Upper lobe of right lung (tissue), 1 donor: ENCODE measurements at regions not wholly inside any gene's neighbourhood (a gene's known extent, or its start where the extent isn't known, plus 50 kb on each side); places are given as distances from the start of the nearest gene placed in this dataset.
A peak's percentile ranks its signal among the peaks of the same experiment; 100 is the strongest.

Experiments
- ATAC-seq: fragments of 200-7000 bp; cut with Tn5 transposase; one replicate; pipeline ENCODE4 v1.9.1; 2020; ENCODE audit warnings: mild to moderate bottlenecking, moderate library complexity
- DNase-seq: peaks from one replicate; pipeline ENCODE4 v3.0.0-alpha.2; 2020
- H3K27ac ChIP-seq: fragments of 200-600 bp; one replicate; pipeline ENCODE4 v1.8.0; 2022
- H3K27me3 ChIP-seq: fragments of 200-600 bp; one replicate; pipeline ENCODE4 v1.8.0; 2022; ENCODE audit warnings: mild to moderate bottlenecking
- H3K36me3 ChIP-seq: fragments of 200-600 bp; one replicate; pipeline ENCODE4 v1.8.0; 2022
- H3K4me1 ChIP-seq: fragments of 200-600 bp; one replicate; pipeline ENCODE4 v1.8.0; 2022
- H3K4me3 ChIP-seq: fragments of 200-600 bp; one replicate; pipeline ENCODE4 v1.8.0; 2022; ENCODE audit warnings: mild to moderate bottlenecking
- H3K9me3 ChIP-seq: fragments of 200-600 bp; one replicate; pipeline ENCODE4 v1.8.0; 2022
- intact Hi-C: fragments of 100-400 bp; cut with DNase I; formaldehyde crosslinking; loops from one replicate; pipeline ENCODE4 v1.11.0; 2022
- TF ChIP-seq, protein P1 (sequence below): fragments of 200-600 bp; IDR thresholded peaks from one replicate; pipeline ENCODE4 v1.8.0; 2022; ENCODE audit warnings: antibody characterized with exemption
- donor health status: DM: no; HTN: yes; CAD: no; lungs with severe emphysema.

DNA sequence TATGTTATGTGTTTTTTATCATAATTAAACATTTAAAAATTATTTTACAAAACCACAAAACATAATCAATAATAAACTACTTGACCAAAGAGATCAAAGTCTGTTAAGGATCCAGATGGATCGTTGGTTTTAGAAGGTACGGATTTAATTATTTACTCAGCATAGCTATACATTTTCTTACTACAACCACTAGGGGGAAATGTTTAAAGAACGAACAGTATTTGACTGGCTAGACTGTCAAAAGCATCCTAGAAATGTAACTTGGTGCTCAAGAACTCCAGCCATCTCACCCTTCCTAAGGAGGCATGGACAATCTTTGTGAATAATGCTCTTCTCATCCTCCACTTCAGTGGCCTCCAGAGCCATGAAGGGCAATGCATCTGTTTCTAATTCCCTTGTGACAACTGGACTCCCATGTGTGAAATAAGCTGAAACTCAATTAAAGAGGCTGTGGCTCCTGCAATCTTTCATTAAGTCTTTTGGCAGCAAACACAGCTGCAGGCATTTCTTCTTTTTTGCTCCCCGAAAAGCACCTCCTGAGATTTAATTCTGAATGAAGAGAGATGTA is 94.7 kb upstream of the TUSC7 start:
- Histone ChIP-seq H3K27me3 (no peaks in the 10 kb centered on the region), H3K4me3 (no peak overlapping the region), H3K9me3 (no peaks in the 10 kb centered on the region), H3K4me1 (no peaks in the 10 kb centered on the region), H3K36me3 (no peaks in the 10 kb centered on the region), H3K27ac (no peak overlapping the region)
- no peak for ATAC-seq
- DNase-seq: no peak
- TF ChIP-seq, protein P1, sequence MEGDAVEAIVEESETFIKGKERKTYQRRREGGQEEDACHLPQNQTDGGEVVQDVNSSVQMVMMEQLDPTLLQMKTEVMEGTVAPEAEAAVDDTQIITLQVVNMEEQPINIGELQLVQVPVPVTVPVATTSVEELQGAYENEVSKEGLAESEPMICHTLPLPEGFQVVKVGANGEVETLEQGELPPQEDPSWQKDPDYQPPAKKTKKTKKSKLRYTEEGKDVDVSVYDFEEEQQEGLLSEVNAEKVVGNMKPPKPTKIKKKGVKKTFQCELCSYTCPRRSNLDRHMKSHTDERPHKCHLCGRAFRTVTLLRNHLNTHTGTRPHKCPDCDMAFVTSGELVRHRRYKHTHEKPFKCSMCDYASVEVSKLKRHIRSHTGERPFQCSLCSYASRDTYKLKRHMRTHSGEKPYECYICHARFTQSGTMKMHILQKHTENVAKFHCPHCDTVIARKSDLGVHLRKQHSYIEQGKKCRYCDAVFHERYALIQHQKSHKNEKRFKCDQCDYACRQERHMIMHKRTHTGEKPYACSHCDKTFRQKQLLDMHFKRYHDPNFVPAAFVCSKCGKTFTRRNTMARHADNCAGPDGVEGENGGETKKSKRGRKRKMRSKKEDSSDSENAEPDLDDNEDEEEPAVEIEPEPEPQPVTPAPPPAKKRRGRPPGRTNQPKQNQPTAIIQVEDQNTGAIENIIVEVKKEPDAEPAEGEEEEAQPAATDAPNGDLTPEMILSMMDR: peak; percentile 33
- intact Hi-C loops: no loop called here

GRCh38 chr3:116618138-116618537 is 91.4 kb upstream of the TUSC7 start:
- intact Hi-C loops: no loop called here
- Histone ChIP-seq H3K27me3 (no peaks in the 10 kb centered on the region), H3K4me1 (no peaks in the 10 kb centered on the region), H3K4me3 (no peak overlapping the region), H3K9me3 (no peaks in the 10 kb centered on the region), H3K36me3 (no peaks in the 10 kb centered on the region), H3K27ac (no peak overlapping the region)
- TF ChIP-seq, protein P1: no peak
- no peak for DNase-seq
- no peak for ATAC-seq

GRCh38 chr3:116618930-116619329 is 90.6 kb upstream of the TUSC7 start:
- H3K36me3 ChIP-seq: no peaks in the 10 kb centered on the region
- no peak overlapping the region for H3K4me3 ChIP-seq
- intact Hi-C loops: no loop called here
- no peak overlapping the region for H3K27ac ChIP-seq
- no peak for DNase-seq
- no peaks in the 10 kb centered on the region for H3K27me3 ChIP-seq
- TF ChIP-seq, protein P1: no peak
- ATAC-seq: no peak
- H3K9me3 ChIP-seq: peaks cover 2% of the 10 kb centered on the region
- H3K4me1 ChIP-seq: no peaks in the 10 kb centered on the region

DNA sequence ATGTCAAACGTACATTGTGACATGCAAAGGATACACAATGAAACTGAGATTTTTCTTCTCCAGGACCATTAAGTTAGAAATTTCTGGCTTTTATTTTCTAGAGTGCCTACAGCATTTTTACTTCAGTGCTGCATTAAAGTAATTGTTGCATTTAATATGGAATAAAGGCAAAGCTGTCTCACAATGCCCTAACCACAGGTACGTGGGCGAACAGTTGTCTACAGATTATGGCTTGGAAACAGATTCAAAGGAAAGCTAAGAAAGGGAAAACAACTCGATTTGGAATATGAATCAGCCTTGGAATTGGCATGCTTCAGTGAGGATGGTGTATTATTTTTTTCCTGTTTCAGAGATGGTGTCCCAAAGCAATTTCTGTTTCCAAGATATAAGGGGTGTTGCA is 79.1 kb upstream of the TUSC7 start:
- no peaks in the 10 kb centered on the region for H3K9me3 ChIP-seq
- ATAC-seq (no peak), DNase-seq (no peak)
- H3K4me1 ChIP-seq: no peaks in the 10 kb centered on the region
- TF ChIP-seq, protein P1: no peak
- H3K4me3 ChIP-seq: no peak overlapping the region
- no peak overlapping the region for H3K27ac ChIP-seq
- no peaks in the 10 kb centered on the region for H3K36me3 ChIP-seq
- no peaks in the 10 kb centered on the region for H3K27me3 ChIP-seq
- intact Hi-C loops: no loop called here

DNA sequence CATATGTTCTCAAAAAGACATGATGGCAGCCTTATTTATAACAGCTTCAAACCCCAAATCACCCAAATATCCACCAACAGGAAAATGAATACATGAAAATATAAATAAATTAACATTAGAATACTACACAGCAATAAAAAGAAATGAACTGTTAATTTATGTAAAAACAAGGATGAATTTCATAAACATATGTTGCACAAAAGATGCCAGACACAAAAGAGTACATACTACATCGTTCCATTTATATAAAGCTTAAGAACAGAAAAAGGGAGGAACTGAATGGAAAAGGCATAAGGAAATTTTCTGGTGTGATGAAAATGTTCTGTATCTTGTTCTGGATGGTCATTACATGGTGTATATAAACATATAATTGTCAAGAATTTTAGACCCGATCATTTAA is 69.9 kb upstream of the TUSC7 start:
- no peaks in the 10 kb centered on the region for H3K27me3 ChIP-seq
- TF ChIP-seq, protein P1: no peak
- intact Hi-C loops: no loop called here
- ATAC-seq (no peak), DNase-seq (no peak)
- H3K4me3 ChIP-seq: no peak overlapping the region
- no peaks in the 10 kb centered on the region for H3K36me3 ChIP-seq
- no peaks in the 10 kb centered on the region for H3K9me3 ChIP-seq
- no peaks in the 10 kb centered on the region for H3K4me1 ChIP-seq
- H3K27ac ChIP-seq: no peak overlapping the region

DNA sequence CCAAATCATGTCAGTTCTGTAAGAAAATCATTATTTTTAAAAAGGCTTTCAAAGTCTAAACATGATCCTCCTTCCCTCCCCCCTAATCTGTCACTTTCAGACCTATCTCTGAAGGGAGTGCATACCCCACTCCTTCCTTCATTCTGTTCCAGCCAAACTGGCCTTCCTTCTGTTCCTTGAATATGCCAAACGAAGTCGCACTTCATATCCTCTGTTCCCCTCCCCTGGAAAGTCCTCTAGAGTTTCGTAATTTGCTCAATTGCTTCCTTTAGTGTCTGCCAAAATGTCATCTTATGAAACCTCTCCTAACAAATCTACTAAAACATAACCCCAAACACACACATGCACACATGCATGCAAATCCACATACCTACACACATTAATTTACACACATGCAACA is 69.5 kb upstream of the TUSC7 start:
- Histone ChIP-seq H3K4me3 (no peak overlapping the region), H3K9me3 (no peaks in the 10 kb centered on the region), H3K27ac (no peak overlapping the region), H3K36me3 (no peaks in the 10 kb centered on the region), H3K4me1 (no peaks in the 10 kb centered on the region), H3K27me3 (no peaks in the 10 kb centered on the region)
- DNase-seq: no peak
- TF ChIP-seq, protein P1: no peak
- intact Hi-C loops: no loop called here
- peak; percentile 55 for ATAC-seq
